HUES6 (cell line): ENCODE measurements at regions not wholly inside any gene's neighbourhood (a gene's known extent, or its start where the extent isn't known, plus 50 kb on each side); places are given as distances from the start of the nearest gene placed in this dataset.

Experiments used
- H3K27ac ChIP-seq: 2 replicates; pipeline ENCODE4 v1.7.0; 2013; ENCODE audit warnings: low read depth, mild to moderate bottlenecking, low read length, inconsistent platforms
- H3K27me3 ChIP-seq: 2 replicates; pipeline ENCODE4 v1.6.1; 2013; ENCODE audit warnings: low read length; ENCODE audit not compliant: control insufficient read depth, insufficient read depth
- H3K36me3 ChIP-seq: 2 replicates; pipeline ENCODE4 v1.6.1; 2013; ENCODE audit warnings: low read length; ENCODE audit not compliant: control insufficient read depth, insufficient read depth
- H3K4me1 ChIP-seq: 2 replicates; pipeline ENCODE4 v1.6.1; 2013; ENCODE audit warnings: low read length; ENCODE audit not compliant: control insufficient read depth, insufficient read depth
- H3K4me3 ChIP-seq: 2 replicates; pipeline ENCODE4 v1.5.1; 2013; ENCODE audit warnings: low read depth, low read length
- H3K9ac ChIP-seq: one replicate; pipeline ENCODE4 v1.6.1; 2013; ENCODE audit warnings: mild to moderate bottlenecking, low read length
- H3K9me3 ChIP-seq: 2 replicates; pipeline ENCODE4 v1.6.1; 2013; ENCODE audit warnings: low read depth, low read length; ENCODE audit not compliant: control insufficient read depth, insufficient read depth

- no peak overlapping the region for H3K27ac ChIP-seq
- H3K9me3 ChIP-seq: peaks cover 16% of the 10 kb centered on the region
- H3K27me3 ChIP-seq: no peaks in the 10 kb centered on the region
- no peaks in the 10 kb centered on the region for H3K36me3 ChIP-seq
- H3K4me3 ChIP-seq: no peak overlapping the region
- no peak overlapping the region for H3K9ac ChIP-seq
- H3K4me1 ChIP-seq: no peaks in the 10 kb centered on the region
Measured at GRCh38 chr2:156930423-156930822, 327.1 kb upstream of the GALNT5 start.

GRCh38 chr2:156933645-156934225 lies 323.8 kb upstream of the GALNT5 start:
- Histone ChIP-seq H3K9ac (no peak overlapping the region), H3K4me1 (no peaks in the 10 kb centered on the region; the same call in 1 of the 2 replicates), H3K27me3 (no peaks in the 10 kb centered on the region), H3K36me3 (no peaks in the 10 kb centered on the region), H3K9me3 (no peaks in the 10 kb centered on the region), H3K27ac (no peak overlapping the region), H3K4me3 (no peak overlapping the region)

GRCh38 chr2:156935616-156936015 lies 321.9 kb upstream of the GALNT5 start:
- H3K27me3 ChIP-seq: no peaks in the 10 kb centered on the region
- H3K4me3 ChIP-seq: no peak overlapping the region
- no peaks in the 10 kb centered on the region for H3K9me3 ChIP-seq
- no peaks in the 10 kb centered on the region; the same call in 1 of the 2 replicates for H3K4me1 ChIP-seq
- no peaks in the 10 kb centered on the region for H3K36me3 ChIP-seq
- H3K27ac ChIP-seq: no peak overlapping the region
- H3K9ac ChIP-seq: no peak overlapping the region

GRCh38 chr2:156937430-156937829 lies 320.1 kb upstream of the GALNT5 start:
- H3K27me3 ChIP-seq: no peaks in the 10 kb centered on the region
- H3K9me3 ChIP-seq: no peaks in the 10 kb centered on the region
- H3K36me3 ChIP-seq: no peaks in the 10 kb centered on the region
- no peaks in the 10 kb centered on the region; the same call in 1 of the 2 replicates for H3K4me1 ChIP-seq
- no peak overlapping the region for H3K9ac ChIP-seq
- no peak overlapping the region for H3K27ac ChIP-seq
- H3K4me3 ChIP-seq: no peak overlapping the region

- Histone ChIP-seq H3K36me3 (no peaks in the 10 kb centered on the region), H3K4me3 (no peak overlapping the region), H3K4me1 (no peaks in the 10 kb centered on the region), H3K9me3 (no peaks in the 10 kb centered on the region), H3K9ac (no peak overlapping the region), H3K27me3 (no peaks in the 10 kb centered on the region), H3K27ac (no peak overlapping the region)
Measured at GRCh38 chr2:156944871-156945270, 312.6 kb upstream of the GALNT5 start.

GRCh38 chr2:156947261-156947660 lies 310.2 kb upstream of the GALNT5 start:
- H3K4me3 ChIP-seq: no peak overlapping the region
- no peak overlapping the region for H3K27ac ChIP-seq
- H3K27me3 ChIP-seq: no peaks in the 10 kb centered on the region
- H3K36me3 ChIP-seq: no peaks in the 10 kb centered on the region
- 0 out of 2 replicates have a peak, but pooled peaks cover 3% of the 10 kb centered on the region for H3K9me3 ChIP-seq
- H3K4me1 ChIP-seq: no peaks in the 10 kb centered on the region
- H3K9ac ChIP-seq: no peak overlapping the region

GRCh38 chr2:156955701-156956100 lies 301.8 kb upstream of the GALNT5 start:
- Histone ChIP-seq H3K36me3 (no peaks in the 10 kb centered on the region), H3K4me3 (no peak overlapping the region), H3K27me3 (no peaks in the 10 kb centered on the region), H3K9ac (no peak overlapping the region), H3K27ac (no peak overlapping the region), H3K9me3 (peaks cover 20% of the 10 kb centered on the region), H3K4me1 (no peaks in the 10 kb centered on the region)

GRCh38 chr2:156956161-156956560 lies 301.3 kb upstream of the GALNT5 start:
- Histone ChIP-seq H3K9me3 (peaks cover 20% of the 10 kb centered on the region), H3K9ac (no peak overlapping the region), H3K4me3 (no peak overlapping the region), H3K4me1 (no peaks in the 10 kb centered on the region), H3K27ac (no peak overlapping the region), H3K36me3 (no peaks in the 10 kb centered on the region), H3K27me3 (no peaks in the 10 kb centered on the region)

GRCh38 chr2:156958374-156958773 lies 299.1 kb upstream of the GALNT5 start:
- Histone ChIP-seq H3K4me3 (no peak overlapping the region), H3K9ac (no peak overlapping the region), H3K27ac (no peak overlapping the region), H3K9me3 (peaks cover 20% of the 10 kb centered on the region), H3K4me1 (no peaks in the 10 kb centered on the region), H3K27me3 (no peaks in the 10 kb centered on the region), H3K36me3 (no peaks in the 10 kb centered on the region)

GRCh38 chr2:156959481-156959880 lies 298.0 kb upstream of the GALNT5 start:
- peaks cover 20% of the 10 kb centered on the region for H3K9me3 ChIP-seq
- H3K36me3 ChIP-seq: no peaks in the 10 kb centered on the region
- H3K27ac ChIP-seq: no peak overlapping the region
- H3K4me1 ChIP-seq: no peaks in the 10 kb centered on the region
- H3K27me3 ChIP-seq: no peaks in the 10 kb centered on the region
- no peak overlapping the region for H3K4me3 ChIP-seq
- H3K9ac ChIP-seq: no peak overlapping the region

GRCh38 chr2:156982615-156983014 lies 274.9 kb upstream of the GALNT5 start:
- no peaks in the 10 kb centered on the region for H3K36me3 ChIP-seq
- no peak overlapping the region for H3K4me3 ChIP-seq
- no peaks in the 10 kb centered on the region for H3K4me1 ChIP-seq
- no peak overlapping the region for H3K9ac ChIP-seq
- H3K27ac ChIP-seq: no peak overlapping the region
- no peaks in the 10 kb centered on the region for H3K9me3 ChIP-seq
- H3K27me3 ChIP-seq: no peaks in the 10 kb centered on the region
